Neural crest cell (in vitro differentiated cells): ENCODE measurements at regions not wholly inside any gene's neighbourhood (a gene's known extent, or its start where the extent isn't known, plus 50 kb on each side); places are given as distances from the start of the nearest gene placed in this dataset.

ENCODE experiments used
- DNase-seq: peaks from one replicate; pipeline ENCODE4 v3.0.0; 2021; ENCODE audit warnings: low read depth, mixed read lengths, low spot score
- H3K27ac Mint-ChIP-seq: one replicate; pipeline ENCODE4 v1.8.0; 2021; ENCODE audit warnings: mild to moderate bottlenecking, mixed read lengths; ENCODE audit not compliant: unreplicated experiment
- H3K27me3 Mint-ChIP-seq: 2 replicates; pipeline ENCODE4 v1.8.0; 2021; ENCODE audit warnings: low read depth, mild to moderate bottlenecking, mixed read lengths
- H3K36me3 Mint-ChIP-seq: 2 replicates; pipeline ENCODE4 v1.8.0; 2021; ENCODE audit warnings: low read depth, mild to moderate bottlenecking, mixed read lengths
- H3K4me1 Mint-ChIP-seq: 2 replicates; pipeline ENCODE4 v1.8.0; 2021; ENCODE audit warnings: mixed read lengths
- H3K4me3 Mint-ChIP-seq: one replicate; pipeline ENCODE4 v1.8.0; 2021; ENCODE audit warnings: mild to moderate bottlenecking, mixed read lengths
- H3K9me3 Mint-ChIP-seq: 2 replicates; pipeline ENCODE4 v1.8.0; 2021; ENCODE audit warnings: mixed read lengths
- CTCF ChIP-seq: fragments of 200-600 bp; sonication (generic); conservative IDR thresholded peaks from 2 replicates; pipeline ENCODE4 v1.5.0; 2021; ENCODE audit warnings: antibody characterized with exemption, mild to moderate bottlenecking

- no peak for TF ChIP-seq CTCF
- no peaks in the 10 kb centered on the region for H3K4me1 Mint-ChIP-seq
These were observed 114.3 kb upstream of the PLPPR1 start for GRCh38 chr9:100914266-100914665.

DNA sequence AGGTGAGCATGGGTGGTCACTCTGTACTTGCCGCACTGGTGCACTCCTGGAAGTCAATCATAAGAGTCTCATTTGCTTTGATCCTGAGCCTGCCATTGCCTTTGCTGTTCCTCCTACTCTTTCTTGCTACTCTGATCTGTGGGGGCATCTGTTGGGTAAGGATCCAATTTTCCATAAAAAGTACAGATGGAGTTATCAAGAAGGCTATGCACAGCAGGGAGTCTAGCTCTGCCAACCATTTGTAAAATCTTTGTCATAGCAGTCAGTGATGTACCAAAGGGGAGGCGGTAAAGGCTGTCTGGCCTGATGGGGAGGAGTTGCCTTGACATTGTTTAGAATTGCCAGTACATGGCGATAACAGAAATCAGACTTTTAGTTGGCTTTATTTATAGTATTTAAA is 109.0 kb upstream of the PLPPR1 start:
- Mint-ChIP-seq H3K27ac (no peak overlapping the region), H3K27me3 (no peaks in the 10 kb centered on the region), H3K36me3 (no peaks in the 10 kb centered on the region), H3K4me1 (no peaks in the 10 kb centered on the region), H3K9me3 (peaks cover 2% of the 10 kb centered on the region), H3K4me3 (no peak overlapping the region)
- DNase-seq: no peak
- no peak for TF ChIP-seq CTCF

More at GRCh38 chr9:100914266-100914665, 114.3 kb upstream of the PLPPR1 start:
- H3K27me3 Mint-ChIP-seq: no peaks in the 10 kb centered on the region
- no peak for DNase-seq
- no peaks in the 10 kb centered on the region for H3K36me3 Mint-ChIP-seq
- H3K27ac Mint-ChIP-seq: no peak overlapping the region
- no peak overlapping the region for H3K4me3 Mint-ChIP-seq
- no peaks in the 10 kb centered on the region for H3K9me3 Mint-ChIP-seq

GRCh38 chr9:100926366-100926765 is 102.2 kb upstream of the PLPPR1 start:
- Mint-ChIP-seq H3K4me1 (no peaks in the 10 kb centered on the region), H3K9me3 (peaks cover 2% of the 10 kb centered on the region), H3K4me3 (no peak overlapping the region), H3K27me3 (no peaks in the 10 kb centered on the region), H3K36me3 (no peaks in the 10 kb centered on the region), H3K27ac (no peak overlapping the region)
- DNase-seq: no peak
- TF ChIP-seq CTCF: no peak

DNA sequence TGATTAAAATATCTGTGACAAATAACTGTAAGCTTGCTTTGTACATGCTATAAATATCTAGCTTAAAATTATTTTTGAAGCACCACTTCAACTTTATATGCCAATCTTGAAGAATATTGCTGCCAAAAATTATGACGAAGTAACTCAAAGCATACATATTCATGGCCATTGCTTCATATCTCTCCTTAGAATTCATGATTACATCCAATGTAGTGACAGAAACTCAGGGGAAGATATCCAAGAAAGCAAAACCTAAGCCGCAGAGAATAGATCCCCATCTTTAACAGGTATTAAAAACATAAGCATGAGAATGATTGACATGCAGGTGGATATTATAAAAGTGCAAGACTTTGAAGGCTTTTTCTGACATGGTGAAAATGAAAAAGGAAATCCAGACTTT is 100.8 kb upstream of the PLPPR1 start:
- Mint-ChIP-seq H3K27me3 (no peaks in the 10 kb centered on the region), H3K4me1 (no peaks in the 10 kb centered on the region)
- TF ChIP-seq CTCF: no peak

DNA sequence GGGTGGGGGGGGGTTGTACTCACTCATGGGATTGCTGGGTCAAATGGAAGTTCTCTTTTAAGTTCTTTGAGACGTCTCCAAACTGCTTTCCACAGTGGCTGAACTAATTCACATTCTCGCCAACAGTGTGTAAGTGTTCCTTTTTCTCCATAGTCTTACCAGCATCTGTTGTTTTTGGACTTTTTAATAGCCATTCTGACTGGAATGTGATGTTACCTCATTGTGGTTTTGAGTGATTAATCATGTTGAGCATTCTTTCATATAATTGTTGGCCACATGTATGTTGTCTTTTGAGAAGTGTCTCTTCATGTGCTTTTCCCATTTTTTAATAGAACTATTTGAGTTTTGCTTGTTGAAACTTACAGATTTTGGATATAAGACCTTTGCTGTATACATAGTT is 94.9 kb upstream of the PLPPR1 start:
- no peaks in the 10 kb centered on the region for H3K36me3 Mint-ChIP-seq
- no peak overlapping the region for H3K27ac Mint-ChIP-seq
- TF ChIP-seq CTCF: no peak
- DNase-seq: no peak
- no peak overlapping the region for H3K4me3 Mint-ChIP-seq
- H3K9me3 Mint-ChIP-seq: peaks cover 5% of the 10 kb centered on the region
- H3K4me1 Mint-ChIP-seq: no peaks in the 10 kb centered on the region
- no peaks in the 10 kb centered on the region for H3K27me3 Mint-ChIP-seq

More for the DNA sequence above, 100.8 kb upstream of the PLPPR1 start:
- H3K27ac Mint-ChIP-seq: no peak overlapping the region
- no peaks in the 10 kb centered on the region for H3K9me3 Mint-ChIP-seq
- DNase-seq: no peak
- no peak overlapping the region for H3K4me3 Mint-ChIP-seq
- no peaks in the 10 kb centered on the region for H3K36me3 Mint-ChIP-seq

GRCh38 chr9:100937382-100937781 is 91.1 kb upstream of the PLPPR1 start:
- H3K36me3 Mint-ChIP-seq: no peaks in the 10 kb centered on the region
- no peaks in the 10 kb centered on the region for H3K4me1 Mint-ChIP-seq
- no peak overlapping the region for H3K27ac Mint-ChIP-seq
- peaks cover 5% of the 10 kb centered on the region for H3K9me3 Mint-ChIP-seq
- no peak overlapping the region for H3K4me3 Mint-ChIP-seq
- no peak for DNase-seq
- H3K27me3 Mint-ChIP-seq: no peaks in the 10 kb centered on the region
- TF ChIP-seq CTCF: no peak
